ENCODE measurements at regions not wholly inside any gene's neighbourhood (a gene's known extent, or its start where the extent isn't known, plus 50 kb on each side); places are given as distances from the start of the nearest gene placed in this dataset.
A peak's percentile ranks its signal among the peaks of the same experiment; 100 is the strongest.

GRCh38 chr22:19641254-19641982 is 72.9 kb upstream of the SEPTIN5 start (continued):
- TF ChIP-seq, protein P1, sequence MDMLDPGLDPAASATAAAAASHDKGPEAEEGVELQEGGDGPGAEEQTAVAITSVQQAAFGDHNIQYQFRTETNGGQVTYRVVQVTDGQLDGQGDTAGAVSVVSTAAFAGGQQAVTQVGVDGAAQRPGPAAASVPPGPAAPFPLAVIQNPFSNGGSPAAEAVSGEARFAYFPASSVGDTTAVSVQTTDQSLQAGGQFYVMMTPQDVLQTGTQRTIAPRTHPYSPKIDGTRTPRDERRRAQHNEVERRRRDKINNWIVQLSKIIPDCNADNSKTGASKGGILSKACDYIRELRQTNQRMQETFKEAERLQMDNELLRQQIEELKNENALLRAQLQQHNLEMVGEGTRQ (IDR thresholded peaks at IDR 0.05; ENCODE audit: low read length) = no peak
- TF ChIP-seq RFX5 (IDR thresholded peaks at IDR 0.05; ENCODE audit: borderline replicate concordance, low read depth, low read length) (no peak), PHF8 (conservative IDR thresholded peaks at IDR 0.05; ENCODE audit: low read depth, low read length) (no peak), POU5F1 (IDR thresholded peaks at IDR 0.05; ENCODE audit: low read depth, low read length) (no peak), POLR2A (IDR thresholded peaks at IDR 0.05; ENCODE audit: control extremely low read depth in 1 of 2, low read depth in 2 of 2, low read length in 2 of 2) (no peak), SIX5 (IDR thresholded peaks at IDR 0.05; ENCODE audit: low read depth, low read length) (no peak), TBP (IDR thresholded peaks at IDR 0.05; ENCODE audit: low read depth, low read length) (no peak), KDM5A (IDR thresholded peaks at IDR 0.05; ENCODE audit: low read length) (no peak), TEAD4 (IDR thresholded peaks at IDR 0.05; ENCODE audit: low read depth, low read length) (peak; percentile 80), ATF2 (IDR thresholded peaks at IDR 0.05; ENCODE audit: low read length) (no peak), ASH2L (IDR thresholded peaks at IDR 0.05; ENCODE audit: low read length) (peak; percentile 42), TAF7 (optimal IDR thresholded peaks at IDR 0.05; ENCODE audit: borderline replicate concordance, low read depth, low read length) (no peak), BACH1 (IDR thresholded peaks at IDR 0.05; ENCODE audit: low read length) (no peak), CBX5 (IDR thresholded peaks at IDR 0.05; ENCODE audit: low read depth, low read length) (no peak), CTCF (IDR thresholded peaks at IDR 0.05; ENCODE audit: control extremely low read depth in 1 of 3, insufficient read depth in 1 of 3, low read depth in 1 of 3, low read length in 3 of 3) (peak; percentile 69 to 97 (median 83)), SAP30 (IDR thresholded peaks at IDR 0.05; ENCODE audit: insufficient read depth, insufficient replicate concordance, low read length) (no peak), EGR1 (IDR thresholded peaks at IDR 0.05; ENCODE audit: borderline replicate concordance, low read depth, low read length) (no peak), GABPA (IDR thresholded peaks at IDR 0.05; ENCODE audit: borderline replicate concordance, insufficient read depth, low read length) (peak; percentile 57; the same call in 1 of the 2 replicates)
- TF ChIP-seq, protein P2, sequence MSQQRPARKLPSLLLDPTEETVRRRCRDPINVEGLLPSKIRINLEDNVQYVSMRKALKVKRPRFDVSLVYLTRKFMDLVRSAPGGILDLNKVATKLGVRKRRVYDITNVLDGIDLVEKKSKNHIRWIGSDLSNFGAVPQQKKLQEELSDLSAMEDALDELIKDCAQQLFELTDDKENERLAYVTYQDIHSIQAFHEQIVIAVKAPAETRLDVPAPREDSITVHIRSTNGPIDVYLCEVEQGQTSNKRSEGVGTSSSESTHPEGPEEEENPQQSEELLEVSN (IDR thresholded peaks at IDR 0.05) = peak; percentile 80

All from H1 (cell line).